Left renal pelvis (tissue), 4 donors: ENCODE measurements at regions not wholly inside any gene's neighbourhood (a gene's known extent, or its start where the extent isn't known, plus 50 kb on each side); places are given as distances from the start of the nearest gene placed in this dataset.
"Not testable (repeated sequence)": the region's sequence is repeated elsewhere in the genome, so short reads cannot be mapped to it uniquely, and the experiment has no call there.

Experiments
- DNase-seq, 4 donors: peaks; one replicate each; pipeline ENCODE4 v3.0.0-alpha.2; 2013; ENCODE audit warnings: low read depth in 4 of 4, low spot score in 3 of 4

DNA sequence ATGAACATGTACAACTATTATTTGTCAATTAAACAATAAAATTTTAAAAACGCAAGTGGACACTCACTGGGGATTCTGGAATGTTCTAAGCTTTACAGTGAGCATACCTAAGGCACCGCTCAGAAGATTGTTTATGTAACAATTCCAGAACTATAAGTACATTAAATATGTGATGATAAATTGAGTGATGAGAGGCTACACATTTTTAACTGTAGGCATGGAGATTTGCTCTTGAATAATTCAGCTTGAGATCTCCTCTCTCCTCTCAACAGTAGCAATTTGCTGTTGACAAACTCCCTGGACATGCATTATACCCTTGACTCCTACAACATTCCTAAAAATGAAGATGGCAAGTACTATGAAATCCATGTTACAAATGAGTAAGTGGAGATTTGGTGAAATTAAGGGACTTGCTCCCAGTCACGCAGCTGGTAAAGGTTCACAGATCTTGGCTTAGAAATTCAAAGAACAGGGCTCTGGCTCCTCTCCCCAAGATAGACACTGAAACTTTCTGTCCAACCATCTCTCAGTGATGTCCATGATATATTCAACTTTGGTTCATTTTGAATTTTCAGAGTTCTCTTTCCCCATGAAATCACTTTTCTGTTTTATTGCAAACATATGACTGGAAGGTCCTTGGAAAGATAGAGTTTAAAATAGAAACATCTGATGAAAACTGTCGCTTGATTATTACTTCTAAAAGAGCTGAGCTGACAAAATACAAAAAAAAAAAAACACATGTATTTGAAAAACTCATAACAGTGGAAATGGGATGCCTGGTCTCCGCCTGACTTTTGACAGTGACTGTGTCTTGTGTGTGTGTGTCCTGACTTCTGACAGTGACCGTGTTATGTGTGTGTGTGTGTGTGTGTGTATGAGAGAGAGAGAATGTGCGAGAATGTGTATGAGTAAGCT is 488.3 kb downstream of the TNS3 start:
- DNase-seq: no peak

DNA sequence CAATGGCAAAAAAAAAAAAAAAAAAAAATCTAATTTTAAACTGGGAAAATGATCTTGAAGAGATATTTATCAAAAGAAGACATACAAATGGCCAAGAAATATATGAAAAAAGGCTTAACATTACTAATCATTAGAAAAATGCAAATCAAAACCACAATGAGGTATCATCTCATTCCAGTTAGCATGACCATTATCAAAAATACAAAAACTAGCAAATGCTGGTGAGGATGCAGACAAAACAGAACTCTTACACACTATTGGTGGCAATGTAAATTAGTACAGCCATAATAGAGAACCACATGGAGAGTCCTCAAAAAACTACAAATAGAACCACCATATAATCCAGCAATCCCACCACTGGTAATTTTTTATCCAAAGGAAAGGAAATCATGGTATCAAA is 489.6 kb downstream of the TNS3 start:
- no peak for DNase-seq

DNA sequence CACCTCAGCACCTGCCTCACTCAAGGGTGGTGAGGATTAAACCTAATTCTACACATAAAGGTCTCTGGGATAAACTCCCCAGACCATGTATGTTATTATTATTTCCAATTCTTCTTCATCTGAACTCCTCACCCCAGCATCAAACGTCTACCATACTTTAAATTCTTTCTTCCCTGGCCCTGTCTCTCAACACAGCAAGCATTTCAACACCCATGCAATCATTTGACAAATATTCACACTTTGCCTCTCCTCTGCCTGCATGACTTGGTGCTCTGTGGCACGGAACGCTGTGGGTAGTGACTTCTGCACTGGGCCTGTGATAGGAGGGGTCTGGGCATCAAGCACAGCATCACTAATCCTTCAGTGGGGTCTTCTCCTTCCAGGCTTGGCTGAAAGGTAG is 490.8 kb downstream of the TNS3 start:
- DNase-seq: no peak

DNA sequence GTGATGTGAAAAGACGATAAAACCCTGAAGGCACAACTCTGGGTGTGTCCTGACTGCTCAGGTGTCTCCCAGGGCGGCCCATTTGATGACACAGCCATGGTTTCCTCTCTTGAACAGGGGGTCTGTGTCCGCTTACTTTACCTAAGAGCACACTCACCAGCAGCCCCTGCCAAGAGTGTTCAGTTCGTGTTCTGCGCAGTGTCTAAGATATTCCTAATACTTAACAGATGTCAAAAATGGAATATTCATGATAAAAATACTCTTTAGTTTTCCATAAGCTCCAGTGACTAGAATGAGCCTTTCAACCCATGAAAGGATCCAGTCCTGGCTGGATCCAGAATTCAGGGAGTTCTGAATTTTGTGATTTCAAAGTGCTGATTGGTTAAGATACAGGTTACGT is 492.4 kb downstream of the TNS3 start:
- DNase-seq: no peak

DNA sequence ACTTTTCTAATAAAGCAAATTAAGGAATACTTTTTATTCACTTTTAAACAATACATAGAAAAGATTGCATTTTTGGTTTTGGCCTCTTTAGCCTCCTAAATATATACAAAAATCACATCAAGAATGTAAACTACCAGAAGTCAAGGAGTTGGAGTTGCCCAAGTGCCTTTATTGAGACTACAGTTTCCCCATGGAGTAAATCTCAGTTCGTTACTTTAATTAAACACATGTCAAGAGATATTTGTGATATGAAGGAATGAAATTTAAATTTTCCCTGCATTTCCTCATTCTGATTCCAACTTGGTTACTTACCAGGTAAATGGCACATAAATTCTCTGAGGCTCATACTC is 492.9 kb downstream of the TNS3 start:
- DNase-seq: no peak

DNA sequence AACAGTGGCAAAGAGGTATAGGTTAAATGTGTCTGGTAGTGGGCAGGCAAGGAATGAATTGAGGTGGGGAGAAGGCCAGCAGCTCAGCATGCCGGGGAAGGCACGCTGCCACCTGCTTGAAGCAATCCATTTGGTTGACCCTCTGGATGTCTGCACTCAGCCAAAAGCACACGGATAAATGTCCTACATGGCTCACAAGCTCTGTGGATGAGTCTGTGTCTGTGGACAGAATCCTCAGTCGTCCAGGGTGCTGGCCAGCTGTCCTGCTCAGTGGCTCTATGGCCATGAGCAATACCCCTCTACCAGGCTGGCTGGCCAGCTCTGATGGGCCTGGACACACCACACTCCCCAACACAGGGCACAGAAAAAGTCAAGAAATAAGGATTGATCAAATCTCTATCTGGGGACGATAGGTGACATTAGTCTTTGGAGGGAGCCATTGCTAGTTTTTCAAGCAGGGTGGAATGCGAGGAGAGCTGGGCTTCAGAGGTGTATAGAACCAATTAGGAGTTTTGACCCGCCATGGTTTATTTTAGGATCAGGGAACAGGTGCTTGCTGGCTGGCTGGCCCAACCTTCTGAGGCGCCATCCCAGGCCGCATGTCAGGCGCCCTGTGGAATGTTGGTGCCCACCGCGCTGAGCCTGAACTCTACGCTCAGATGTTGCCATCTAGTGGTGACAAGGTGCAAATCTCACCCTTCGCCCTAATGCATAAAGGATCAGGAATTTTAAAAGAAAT is 493.4 kb downstream of the TNS3 start:
- peak in 3 of 4 donors; percentile 26 to 45 (median 29) for DNase-seq

DNA sequence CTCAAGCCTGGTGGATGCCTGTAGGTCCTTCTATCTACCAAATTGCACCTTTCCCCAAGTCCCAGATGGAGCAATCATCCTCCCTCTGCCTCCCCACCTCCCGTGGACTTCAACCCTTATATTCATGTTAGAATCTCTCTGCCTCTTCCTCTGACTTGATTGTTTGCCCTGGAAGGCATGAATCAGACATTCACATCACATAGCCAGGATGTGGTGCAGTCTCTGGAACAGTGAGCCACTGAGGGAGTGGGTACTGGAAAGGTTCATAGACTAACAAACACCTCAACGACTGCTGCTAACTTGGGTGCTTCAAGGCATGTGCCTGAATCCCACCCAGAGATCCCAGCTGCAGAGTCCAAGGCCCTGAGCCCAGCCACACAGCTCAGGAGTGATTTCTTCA is 494.0 kb downstream of the TNS3 start:
- no peak for DNase-seq

DNA sequence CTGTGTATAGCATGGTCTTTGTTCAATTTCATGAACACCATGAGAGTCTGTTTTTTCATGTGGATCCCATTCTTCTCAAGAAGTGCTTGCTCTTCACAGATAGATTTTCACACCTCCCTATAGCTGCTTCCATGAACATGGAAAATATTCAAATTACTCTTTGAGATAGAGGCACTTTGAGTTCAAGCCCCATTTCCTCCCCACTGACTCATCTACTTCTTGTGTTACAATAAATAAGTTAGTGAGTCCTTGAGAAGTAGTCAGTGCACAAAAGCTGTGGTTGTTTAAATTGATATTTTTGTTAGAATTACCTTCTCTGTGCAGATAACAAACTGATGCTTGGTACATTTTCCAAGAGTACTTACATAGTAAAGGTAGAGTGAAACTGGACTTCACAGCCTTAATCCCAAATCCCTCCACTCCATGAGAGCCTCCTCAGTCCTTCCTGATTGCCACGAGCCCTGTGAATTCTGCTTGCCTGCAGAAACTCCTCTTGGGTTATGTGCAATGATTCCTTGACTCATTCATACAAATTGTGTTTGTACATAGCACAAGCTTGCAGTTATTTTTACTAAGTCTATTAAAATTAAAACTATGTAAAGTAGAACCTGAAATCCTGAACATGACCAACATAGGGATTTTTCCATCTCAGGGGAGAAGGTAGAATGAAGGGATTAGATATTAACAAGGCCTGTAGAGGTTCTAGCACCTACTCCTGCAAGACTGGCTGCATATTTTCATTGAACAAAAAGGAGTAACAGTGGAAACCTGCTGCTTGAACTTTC is 496.2 kb downstream of the TNS3 start:
- DNase-seq: no peak

DNA sequence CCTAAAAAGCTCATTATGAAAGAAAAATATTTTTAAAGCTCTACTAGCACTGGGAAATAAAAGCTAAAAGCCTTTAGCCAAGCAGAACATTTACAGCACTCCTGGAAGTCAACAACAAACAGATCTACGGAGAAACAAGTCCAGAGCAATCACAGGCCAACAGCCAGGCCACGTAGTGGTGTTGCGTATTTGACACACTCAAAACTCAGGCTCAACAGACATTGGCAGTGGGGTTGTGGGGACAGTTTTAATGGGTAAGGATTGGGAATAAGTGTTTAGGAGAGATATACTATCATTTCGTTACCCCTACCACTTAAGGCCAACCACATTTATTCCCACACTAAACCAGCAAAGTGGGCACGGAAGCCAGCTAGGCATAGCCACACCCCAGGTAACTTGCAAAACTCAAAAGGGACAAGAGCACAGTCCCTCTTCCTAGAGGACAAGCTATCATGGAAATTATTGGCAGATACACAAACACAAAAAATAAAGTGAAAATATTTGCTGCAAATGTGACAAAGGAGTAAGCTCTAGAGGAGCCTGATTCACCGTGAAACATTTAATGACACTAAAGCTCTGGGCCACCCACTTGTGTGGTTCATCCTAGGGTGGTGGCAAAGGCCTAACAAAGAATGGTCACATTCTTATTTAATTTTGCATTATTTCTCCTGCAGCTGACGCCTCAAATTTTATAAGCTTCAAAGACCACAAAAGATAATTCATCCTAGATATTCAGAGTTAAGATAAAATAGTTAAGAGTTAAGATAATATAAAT is 498.2 kb downstream of the TNS3 start:
- DNase-seq: no peak

DNA sequence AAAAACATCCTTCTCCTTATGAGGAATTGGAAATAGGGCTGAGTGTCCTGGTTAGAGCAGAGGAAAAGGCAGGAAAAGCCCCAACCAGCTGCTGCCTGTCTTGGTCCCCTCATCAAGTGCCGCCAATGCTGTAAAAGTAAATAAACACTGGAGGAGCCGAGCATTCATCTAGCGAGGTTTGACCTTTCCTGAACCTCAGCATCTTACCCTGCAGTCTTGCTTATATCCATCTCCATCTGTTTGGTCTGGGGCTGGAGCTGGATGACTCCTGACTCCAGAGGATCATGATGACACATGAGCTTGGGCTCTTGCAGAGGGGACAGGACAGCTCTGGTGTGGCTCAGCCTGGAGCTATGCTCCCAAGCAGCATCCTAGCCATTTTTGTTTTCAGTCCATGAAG is 501.1 kb downstream of the TNS3 start:
- DNase-seq: no peak

DNA sequence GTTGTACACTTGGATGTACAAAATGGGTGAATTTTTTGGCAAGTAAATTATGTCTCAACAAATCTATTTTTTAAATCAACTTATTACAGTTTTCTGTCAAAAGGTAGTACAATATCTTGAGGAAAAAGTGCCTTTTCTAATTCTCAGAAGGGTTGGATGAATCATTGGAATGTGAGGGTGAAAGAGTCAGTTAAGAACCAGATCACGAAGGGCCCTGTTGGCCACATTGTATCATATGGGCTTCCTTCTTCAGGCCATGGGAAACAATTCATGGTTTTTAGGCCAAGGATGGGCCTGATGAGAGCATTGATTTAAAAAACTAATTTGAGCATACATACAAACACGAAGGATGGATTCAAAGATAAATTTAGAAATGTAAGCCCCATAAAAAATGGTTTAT is 503.7 kb downstream of the TNS3 start:
- no peak for DNase-seq

DNA sequence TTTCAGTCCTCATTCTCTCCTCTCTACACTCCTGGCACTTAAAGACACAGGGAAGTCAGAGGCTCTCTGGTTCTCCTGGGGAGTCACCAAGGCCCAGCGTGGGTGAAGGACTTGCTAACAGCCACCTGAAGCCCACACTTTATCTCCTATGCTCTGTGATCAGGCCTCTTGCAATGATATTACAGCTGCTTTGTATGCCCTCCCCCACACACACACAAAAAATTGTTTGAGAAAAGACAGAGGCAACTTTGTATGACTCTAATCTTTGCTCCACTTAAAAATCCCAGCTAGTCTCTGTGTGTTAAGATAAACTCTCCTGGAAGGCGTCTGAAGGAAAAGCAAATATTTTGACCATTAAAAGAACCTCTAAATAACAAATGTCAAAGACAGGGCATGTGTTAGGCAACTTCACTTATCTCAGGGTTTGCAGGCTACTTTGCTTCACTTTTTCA is 507.2 kb downstream of the TNS3 start:
- DNase-seq: no peak

DNA sequence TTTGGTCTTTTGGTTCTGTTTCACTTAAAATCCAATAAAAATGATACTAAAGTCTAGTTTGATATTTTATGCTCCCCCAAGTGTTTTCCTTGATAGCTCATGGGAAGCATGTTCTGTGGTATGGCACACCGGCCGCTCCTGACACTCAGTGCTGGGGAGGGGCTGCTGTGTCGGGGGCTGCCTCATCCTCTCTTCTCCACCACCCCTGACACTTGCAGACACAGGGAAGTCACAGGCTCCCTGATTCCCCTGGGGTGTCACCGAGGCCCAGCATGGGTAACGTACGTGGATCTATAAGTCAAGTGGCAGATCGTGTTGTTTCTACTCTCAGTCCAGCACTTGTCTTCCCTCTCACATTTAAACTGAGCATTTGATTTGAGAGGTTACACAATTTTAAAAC is 508.6 kb downstream of the TNS3 start:
- DNase-seq: no peak

DNA sequence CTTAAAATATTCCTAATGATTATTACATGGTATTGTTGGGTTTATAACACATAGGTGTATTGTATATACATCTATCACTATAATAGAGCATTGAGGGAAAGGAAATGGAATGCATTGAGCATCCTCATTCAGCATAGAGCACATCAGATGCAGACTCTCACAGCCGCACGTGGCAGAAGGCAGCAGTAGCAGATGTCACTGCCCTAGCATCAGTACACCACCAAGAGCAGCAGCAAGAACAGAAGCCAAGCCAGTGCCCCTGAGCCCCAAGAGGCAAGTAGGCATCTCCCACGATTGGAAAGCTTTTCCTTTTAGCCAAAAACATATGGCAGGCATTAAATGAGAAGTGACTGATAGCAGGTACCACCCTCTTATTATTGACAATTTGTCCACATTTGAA is 510.0 kb downstream of the TNS3 start:
- DNase-seq: no peak

DNA sequence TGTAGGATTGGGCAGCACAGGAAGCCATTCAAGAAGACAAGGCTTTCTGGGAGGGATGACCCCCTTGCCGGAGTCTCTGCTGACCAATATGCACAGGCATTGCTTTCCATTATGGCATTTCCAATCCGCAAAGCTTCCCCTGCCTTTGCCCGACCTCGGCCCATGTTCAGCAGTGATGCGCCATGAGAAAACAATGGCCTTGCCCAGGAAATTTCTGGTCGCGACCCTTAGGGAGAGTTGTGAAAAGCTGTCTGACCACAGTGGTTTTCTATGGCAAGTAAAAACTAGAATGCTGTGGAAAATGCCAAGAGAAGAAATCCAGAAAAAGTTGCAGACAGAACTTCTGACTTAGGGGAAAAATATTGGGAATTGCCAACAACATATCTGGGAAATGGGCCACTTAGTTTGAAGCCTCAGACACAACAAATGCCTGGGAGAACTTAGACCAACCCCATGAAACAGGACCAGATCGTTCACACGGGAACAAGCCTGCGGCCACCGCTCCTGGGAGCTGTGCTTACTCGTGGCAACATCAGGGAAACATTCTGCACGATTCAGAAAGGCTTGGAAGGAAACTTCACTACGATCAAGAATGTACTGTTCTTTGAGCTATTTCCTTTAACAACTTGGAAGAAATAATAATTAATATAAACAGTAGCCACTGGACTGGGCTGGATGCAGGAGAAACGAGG is 512.4 kb downstream of the TNS3 start:
- no peak for DNase-seq

DNA sequence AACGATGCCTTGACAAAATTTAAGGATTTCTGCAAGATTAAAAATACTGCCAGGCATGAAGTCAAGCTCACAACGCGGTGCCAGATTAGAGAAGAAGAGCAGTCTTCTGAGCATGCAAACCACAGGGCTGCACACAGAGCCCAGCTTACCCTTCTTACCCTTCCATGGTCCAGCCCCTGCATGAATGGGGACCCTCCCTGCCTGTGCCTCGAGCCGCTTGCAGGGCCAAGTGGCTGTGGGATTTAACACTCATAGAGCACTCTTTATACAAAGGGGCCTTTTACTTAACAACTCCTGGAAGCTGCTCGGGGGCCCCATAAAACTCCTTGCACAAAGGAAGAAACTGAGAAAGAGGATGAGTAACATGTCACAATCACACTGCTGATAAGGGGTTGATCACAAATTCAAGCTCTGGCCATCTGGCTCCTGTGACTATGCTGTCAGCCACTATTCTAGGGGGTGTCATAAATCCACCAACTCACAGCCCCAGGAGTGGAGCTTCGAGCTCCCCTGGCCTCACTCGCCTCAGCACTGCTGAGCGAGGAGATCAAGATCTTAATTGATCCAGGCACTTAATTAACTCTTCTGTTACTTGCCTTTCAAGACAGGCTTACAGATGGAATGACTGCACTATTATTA is 514.8 kb downstream of the TNS3 start:
- no peak for DNase-seq

DNA sequence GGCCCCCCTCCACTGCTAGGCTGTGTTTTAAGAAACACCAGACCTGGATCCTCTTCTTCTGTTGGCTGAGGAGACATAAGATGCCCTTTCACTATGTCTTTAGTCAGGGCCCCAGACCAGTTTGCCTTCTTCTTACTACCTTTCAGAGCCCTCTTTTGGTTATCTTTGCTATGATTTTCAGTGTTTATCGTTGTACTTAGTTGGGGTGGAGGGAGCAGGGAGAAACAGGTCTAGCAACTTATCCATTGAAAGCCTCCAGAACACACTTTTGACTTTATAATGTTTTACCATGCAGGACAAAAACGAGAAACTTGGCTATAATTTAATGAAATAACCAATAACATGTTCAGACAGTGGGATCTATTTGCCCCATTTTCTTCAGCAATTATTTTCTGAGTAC is 525.2 kb downstream of the TNS3 start:
- no peak for DNase-seq

DNA sequence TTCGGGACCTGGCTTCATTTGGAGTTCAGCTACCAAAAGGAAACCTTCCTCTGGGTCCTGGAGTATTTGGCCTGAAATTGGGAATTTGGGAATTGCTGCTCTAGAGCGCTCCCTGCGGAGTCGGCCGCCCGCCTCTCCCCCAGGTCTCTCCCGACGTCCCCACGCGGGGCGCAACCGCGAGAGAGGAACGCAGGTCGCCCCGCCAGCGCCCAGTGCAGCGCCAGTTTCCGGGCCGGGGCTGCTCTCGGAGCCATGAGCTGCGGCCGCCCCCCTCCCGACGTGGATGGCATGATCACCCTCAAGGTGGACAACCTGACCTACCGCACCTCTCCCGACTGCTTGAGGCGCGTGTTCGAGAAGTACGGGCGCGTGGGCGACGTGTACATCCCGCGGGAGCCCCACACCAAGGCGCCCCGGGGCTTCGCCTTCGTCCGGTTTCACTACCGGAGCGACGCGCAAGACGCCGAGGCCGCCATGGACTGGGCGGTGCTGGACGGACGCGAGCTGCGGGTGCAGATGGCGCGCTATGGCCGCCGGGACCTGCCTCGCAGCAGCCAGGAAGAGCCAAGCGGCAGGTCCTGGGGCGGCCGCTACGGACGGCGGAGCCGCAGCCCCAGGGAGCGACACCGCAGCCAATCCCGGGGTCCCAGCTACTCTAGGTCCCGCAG is 529.2 kb downstream of the TNS3 start:
- DNase-seq: not testable (repeated sequence)

DNA sequence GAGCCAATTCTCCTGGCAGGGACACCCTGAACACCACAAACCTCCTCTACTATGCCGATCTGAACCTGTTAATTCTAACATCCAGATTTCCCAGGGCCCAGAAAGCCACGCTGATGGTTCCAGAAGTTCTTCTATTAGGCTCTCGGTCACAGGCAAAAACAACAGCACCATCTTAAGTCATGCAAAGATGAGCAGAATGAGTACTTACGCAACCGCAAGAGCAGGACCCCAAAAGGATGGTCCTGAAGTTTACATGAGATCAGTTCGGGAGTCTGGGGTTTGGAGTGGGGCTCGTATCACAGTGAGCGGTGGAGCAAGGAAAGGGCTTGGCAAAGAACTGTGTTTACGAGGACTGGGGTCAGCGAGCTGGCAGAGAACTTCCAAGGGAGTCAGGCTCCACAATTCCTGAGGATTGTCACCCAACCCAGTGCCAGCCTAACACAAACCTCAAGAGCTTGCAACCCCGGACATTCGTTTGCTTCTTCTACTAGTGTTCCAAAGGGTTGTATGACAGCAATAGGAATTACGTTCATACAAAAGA is 532.6 kb downstream of the TNS3 start:
- no peak for DNase-seq
